Upper lobe of left lung (tissue), 6 donors: ENCODE measurements at regions not wholly inside any gene's neighbourhood (a gene's known extent, or its start where the extent isn't known, plus 50 kb on each side); places are given as distances from the start of the nearest gene placed in this dataset.

Experiments
- ATAC-seq, 2 donors: fragments of 200-7000 bp; cut with Tn5 transposase; one replicate each; pipeline ENCODE4 v1.9.1; 2022; ENCODE audit warnings: mild to moderate bottlenecking in 2 of 2, moderate library complexity in 2 of 2; ENCODE audit not compliant: low FRiP score in 2 of 2
- DNase-seq, 2 donors: peaks; one replicate each; pipeline ENCODE4 v3.0.0-alpha.2; 2019 to 2020
- H3K27ac ChIP-seq, 4 donors: fragments of 200-600 bp; sonication (generic); one replicate each; pipeline ENCODE4 v1.5.1; 2016 to 2019
- H3K27me3 ChIP-seq, 4 donors: fragments of 200-600 bp; sonication (generic); one replicate each; pipeline ENCODE4 v1.5.1; 2017 to 2019
- H3K36me3 ChIP-seq, 4 donors: fragments of 200-600 bp; sonication (generic); one replicate each; pipeline ENCODE4 v1.5.1; 2016 to 2019
- H3K4me1 ChIP-seq, 4 donors: fragments of 200-600 bp; sonication (generic); one replicate each; pipeline ENCODE4 v1.5.1; 2018 to 2019
- H3K4me3 ChIP-seq, 4 donors: fragments of 200-600 bp; sonication (generic); one replicate each; pipeline ENCODE4 v1.5.1; 2017 to 2019; ENCODE audit warnings: mild to moderate bottlenecking in 2 of 4, moderate library complexity in 1 of 4
- H3K9me3 ChIP-seq, 4 donors: fragments of 200-600 bp; sonication (generic); one replicate each; pipeline ENCODE4 v1.5.1; 2018 to 2019
- CTCF ChIP-seq, 6 experiments: fragments of 450-650 bp in 4 of 6; fragments of 200-600 bp in 2 of 6; sonication (generic) in 2 of 6; IDR thresholded peaks; one replicate each; pipeline ENCODE4 v1.5.1; 2016 to 2019; ENCODE audit warnings: antibody characterized with exemption in 6 of 6
- EP300 ChIP-seq, 4 donors: sonication (generic); formaldehyde crosslinking; IDR thresholded peaks; one replicate each; pipeline ENCODE4 v1.5.1; 2017; ENCODE audit warnings: antibody characterized with exemption in 4 of 4, control low read depth in 2 of 4
- POLR2A ChIP-seq, 4 donors: fragments of 450-650 bp; IDR thresholded peaks; one replicate each; pipeline ENCODE4 v1.5.1; 2016 to 2017; ENCODE audit warnings: antibody characterized with exemption in 4 of 4, mild to moderate bottlenecking in 2 of 4
- POLR2AphosphoS5 ChIP-seq, 2 donors: sonication (generic); formaldehyde crosslinking; IDR thresholded peaks; one replicate each; pipeline ENCODE4 v1.5.1; 2017; ENCODE audit warnings: antibody characterized with exemption in 2 of 2
- WGBS, 2 donors: methylation state at CpG; one replicate each; pipeline ENCODE4 v1.1.5; 2017 to 2018; 5-methylcytosine and 5-hydroxymethylcytosine counted together
- donor health status: DM: no; HTN: no; CAD: no; lungs with moderate emphysema.
- donor health status: DM: no; HTN: yes; CAD: no; lungs with severe emphysema.

- ATAC-seq: no peak
- Histone ChIP-seq H3K9me3 (no peaks in the 10 kb centered on the region), H3K27ac (no peak overlapping the region), H3K4me1 (no peaks in the 10 kb centered on the region), H3K36me3 (no peaks in the 10 kb centered on the region), H3K27me3 (no peaks in the 10 kb centered on the region), H3K4me3 (no peak overlapping the region)
- TF ChIP-seq EP300 (IDR thresholded peaks at IDR 0.05) (no peak), POLR2AphosphoS5 (IDR thresholded peaks at IDR 0.05) (no peak), CTCF (IDR thresholded peaks at IDR 0.05) (no peak), POLR2A (IDR thresholded peaks at IDR 0.05) (no peak)
- WGBS, 2 donors: 86 to 90% methylated on average over 3 of the region's 3 CpGs
- DNase-seq: no peak
Measured at GRCh38 chr3:187833375-187833774, 88.1 kb upstream of the BCL6 start.

GRCh38 chr3:187833799-187834578 is 88.7 kb upstream of the BCL6 start:
- H3K27ac ChIP-seq: no peak overlapping the region
- no peaks in the 10 kb centered on the region for H3K9me3 ChIP-seq
- no peak overlapping the region for H3K4me3 ChIP-seq
- no peaks in the 10 kb centered on the region for H3K4me1 ChIP-seq
- DNase-seq (no peak), ATAC-seq (no peak)
- no peaks in the 10 kb centered on the region for H3K36me3 ChIP-seq
- no peak for TF ChIP-seq POLR2A (IDR thresholded peaks at IDR 0.05)
- TF ChIP-seq CTCF (IDR thresholded peaks at IDR 0.05): no peak
- no peak for TF ChIP-seq POLR2AphosphoS5 (IDR thresholded peaks at IDR 0.05)
- TF ChIP-seq EP300 (IDR thresholded peaks at IDR 0.05): no peak
- no peaks in the 10 kb centered on the region for H3K27me3 ChIP-seq
- WGBS, 2 donors: 88 to 89% methylated on average over 9 of the region's 9 CpGs

GRCh38 chr3:187836823-187837770 is 91.8 kb upstream of the BCL6 start:
- Histone ChIP-seq H3K27ac (no peak overlapping the region), H3K36me3 (no peaks in the 10 kb centered on the region), H3K27me3 (no peaks in the 10 kb centered on the region), H3K9me3 (no peaks in the 10 kb centered on the region), H3K4me3 (no peak overlapping the region), H3K4me1 (no peaks in the 10 kb centered on the region)
- DNase-seq: no peak
- 81 to 89% methylated on average over 8 of the region's 8 CpGs for WGBS, 2 donors
- no peak for ATAC-seq
- TF ChIP-seq EP300 (IDR thresholded peaks at IDR 0.05) (no peak), CTCF (IDR thresholded peaks at IDR 0.05) (no peak), POLR2AphosphoS5 (IDR thresholded peaks at IDR 0.05) (no peak), POLR2A (IDR thresholded peaks at IDR 0.05) (no peak)

GRCh38 chr3:187838016-187838540 is 92.8 kb upstream of the BCL6 start:
- Histone ChIP-seq H3K4me3 (no peak overlapping the region), H3K27me3 (no peaks in the 10 kb centered on the region), H3K4me1 (no peaks in the 10 kb centered on the region), H3K36me3 (no peaks in the 10 kb centered on the region), H3K9me3 (no peaks in the 10 kb centered on the region), H3K27ac (no peak overlapping the region)
- TF ChIP-seq CTCF (IDR thresholded peaks at IDR 0.05) (no peak), POLR2AphosphoS5 (IDR thresholded peaks at IDR 0.05) (no peak), EP300 (IDR thresholded peaks at IDR 0.05) (no peak), POLR2A (IDR thresholded peaks at IDR 0.05) (no peak)
- ATAC-seq (no peak), DNase-seq (no peak)
- WGBS, 2 donors: 82 to 90% methylated on average over 5 of the region's 5 CpGs
